ENCODE measurements at regions not wholly inside any gene's neighbourhood (a gene's known extent, or its start where the extent isn't known, plus 50 kb on each side); places are given as distances from the start of the nearest gene placed in this dataset.

GRCh38 chr13:30560212-30560611, 57.5 kb upstream of the USPL1 start:
- TF ChIP-seq CTCF (IDR thresholded peaks at IDR 0.05; ENCODE audit: poor library complexity) (no peak), EZH2 (IDR thresholded peaks at IDR 0.05; ENCODE audit: borderline replicate concordance) (no peak)
